Hepatocyte (in vitro differentiated cells): ENCODE measurements at regions not wholly inside any gene's neighbourhood (a gene's known extent, or its start where the extent isn't known, plus 50 kb on each side); places are given as distances from the start of the nearest gene placed in this dataset.
"Not testable (repeated sequence)": the region's sequence is repeated elsewhere in the genome, so short reads cannot be mapped to it uniquely, and the experiment has no call there.

ENCODE experiments used
- DNase-seq: peaks from one replicate; pipeline ENCODE4 v3.0.0-alpha.2; 2016; ENCODE audit warnings: low spot score
- H2AFZ ChIP-seq: fragments of 200-600 bp; sonication (generic); 2 replicates; pipeline ENCODE4 v1.6.0; 2016; ENCODE audit warnings: antibody characterized with exemption, mild to moderate bottlenecking
- H3K27ac ChIP-seq: fragments of 200-600 bp; sonication (generic); 2 replicates; pipeline ENCODE4 v1.5.1; 2016; ENCODE audit warnings: mild to moderate bottlenecking
- H3K27me3 ChIP-seq: fragments of 200-600 bp; sonication (generic); 2 replicates; pipeline ENCODE4 v1.6.1; 2016
- H3K36me3 ChIP-seq: fragments of 200-600 bp; sonication (generic); replicated peaks from 2 replicates; pipeline ENCODE4 v1.5.1; 2016; ENCODE audit warnings: low read depth; ENCODE audit not compliant: insufficient read depth
- H3K4me1 ChIP-seq: fragments of 200-600 bp; sonication (generic); 2 replicates; pipeline ENCODE4 v1.5.1; 2016; ENCODE audit warnings: mild to moderate bottlenecking, moderate library complexity; ENCODE audit not compliant: insufficient read depth
- H3K4me2 ChIP-seq: fragments of 200-600 bp; sonication (generic); 2 replicates; pipeline ENCODE4 v1.6.0; 2016
- H3K4me3 ChIP-seq: fragments of 200-600 bp; sonication (generic); 2 replicates; pipeline ENCODE4 v1.5.1; 2016; ENCODE audit warnings: mild to moderate bottlenecking
- H3K79me2 ChIP-seq: fragments of 200-600 bp; sonication (generic); 2 replicates; pipeline ENCODE4 v1.6.0; 2017; ENCODE audit warnings: mild to moderate bottlenecking
- H3K9me2 ChIP-seq: fragments of 200-600 bp; sonication (generic); replicated peaks from 2 replicates; pipeline ENCODE4 v1.6.0; 2017; ENCODE audit warnings: mild to moderate bottlenecking; ENCODE audit not compliant: insufficient read depth
- H3K9me3 ChIP-seq: fragments of 200-600 bp; sonication (generic); 2 replicates; pipeline ENCODE4 v1.5.1; 2016; ENCODE audit warnings: low read depth, mild to moderate bottlenecking
- H4K20me1 ChIP-seq: fragments of 200-600 bp; sonication (generic); 2 replicates; pipeline ENCODE4 v1.6.0; 2016; ENCODE audit warnings: mild to moderate bottlenecking; ENCODE audit not compliant: insufficient read depth, poor library complexity, severe bottlenecking
- EZH2 ChIP-seq: fragments of 200-600 bp; sonication (generic); IDR thresholded peaks from 2 replicates; pipeline ENCODE4 v1.6.1; 2016; ENCODE audit warnings: antibody characterized with exemption, mild to moderate bottlenecking, borderline replicate concordance
- EZH2phosphoT487 ChIP-seq: fragments of 200-600 bp; sonication (generic); IDR thresholded peaks from one replicate; pipeline ENCODE4 v1.6.1; 2018; ENCODE audit warnings: antibody characterized with exemption, mild to moderate bottlenecking, low read depth, moderate library complexity; ENCODE audit not compliant: unreplicated experiment, severe bottlenecking
- WGBS: methylation state at CpG from one replicate; pipeline ENCODE4 v1.1.6; 2016; ENCODE audit warnings: low lambda C conversion rate; ENCODE audit errors: missing lambda C conversion rate; 5-methylcytosine and 5-hydroxymethylcytosine counted together
- TF ChIP-seq, protein P1 (sequence below): fragments of 200-600 bp; sonication (generic); IDR thresholded peaks from 2 replicates; pipeline ENCODE4 v1.5.1; 2016; ENCODE audit warnings: antibody characterized with exemption, mild to moderate bottlenecking; ENCODE audit not compliant: poor library complexity

DNA sequence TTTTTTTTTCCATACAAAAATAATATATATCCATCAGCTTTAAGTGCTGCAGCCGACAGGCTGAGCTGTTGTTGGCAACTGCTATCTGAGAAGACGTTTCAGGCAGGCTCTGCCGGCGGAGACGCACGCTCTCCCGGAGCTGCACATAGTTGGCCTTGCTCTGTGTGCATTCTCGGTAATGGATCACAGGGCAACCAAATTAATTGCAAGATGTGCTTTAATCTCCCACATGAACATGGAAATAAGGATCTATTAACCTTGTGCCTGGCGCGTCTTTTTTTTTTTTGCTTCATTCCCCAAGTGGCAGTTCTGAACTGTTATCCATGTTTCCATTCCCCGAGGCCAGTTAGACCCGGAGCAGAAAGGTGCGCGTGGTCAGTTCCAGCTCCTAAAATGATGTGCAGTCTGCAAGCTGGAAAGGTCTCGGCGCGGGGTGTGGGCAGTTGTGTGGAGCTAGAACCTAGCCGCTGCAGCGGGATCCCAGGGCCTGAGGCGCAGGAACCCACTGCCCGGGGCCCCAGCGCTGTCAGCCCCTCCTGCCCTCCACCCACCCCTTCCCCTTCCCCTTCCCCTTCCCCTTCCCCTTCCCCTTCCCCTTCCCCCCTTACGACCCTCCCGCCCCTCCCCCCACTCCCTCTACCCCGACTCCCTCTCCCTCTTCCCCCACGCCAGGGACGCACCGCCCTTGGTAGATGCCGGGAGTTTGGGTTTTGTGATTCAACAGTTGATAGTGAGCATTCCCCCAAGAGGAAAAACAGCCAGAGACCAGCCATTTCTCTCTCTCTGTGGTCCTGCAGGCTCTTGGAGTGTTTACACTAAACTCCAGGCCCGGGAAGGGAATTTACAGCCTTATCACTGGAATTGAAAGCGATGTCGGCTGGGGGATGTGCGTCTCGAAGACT, 137.8 kb downstream of the CEP120 start:
- Histone ChIP-seq H2AFZ (peak overlapping the region; percentile 22), H3K79me2 (no peaks in the 10 kb centered on the region), H3K4me2 (peak overlapping the region; percentile 84), H3K4me3 (peak overlapping the region; percentile 10), H3K36me3 (no peaks in the 10 kb centered on the region), H3K4me1 (peaks cover 24% of the 10 kb centered on the region), H3K9me3 (no peaks in the 10 kb centered on the region), H4K20me1 (no peaks in the 10 kb centered on the region), H3K27me3 (peaks cover 6% of the 10 kb centered on the region), H3K9me2 (no peaks in the 10 kb centered on the region), H3K27ac (peak overlapping the region; percentile 89)
- no peak for TF ChIP-seq EZH2
- WGBS: 3% methylated on average over 30 of the region's 34 CpGs
- peak; percentile 63 for DNase-seq

DNA sequence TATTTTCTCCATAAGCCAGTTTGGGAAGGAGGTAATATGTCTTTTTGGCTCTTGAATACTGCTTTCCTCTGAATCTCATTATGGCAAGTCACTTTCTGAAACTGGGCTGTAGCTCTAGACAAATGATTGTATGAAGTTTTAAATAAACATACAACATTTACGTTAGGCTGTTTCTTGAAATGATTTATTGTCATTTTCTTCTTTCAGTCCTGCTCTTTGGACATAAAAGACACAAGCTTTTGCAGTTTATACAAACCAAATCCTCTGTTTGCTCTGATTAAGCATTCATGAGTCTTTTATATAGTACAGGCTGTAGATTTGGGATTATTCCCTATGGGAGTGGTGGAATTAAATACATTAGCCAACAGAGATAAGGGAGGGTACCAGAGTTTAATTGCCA, 139.7 kb downstream of the CEP120 start:
- H3K9me2 ChIP-seq: no peaks in the 10 kb centered on the region
- H4K20me1 ChIP-seq: no peaks in the 10 kb centered on the region
- no peak for DNase-seq
- 28% methylated on average over 1 of the region's 1 CpG for WGBS
- H3K4me2 ChIP-seq: peak overlapping the region; percentile 48
- no peak overlapping the region for H2AFZ ChIP-seq
- H3K36me3 ChIP-seq: no peaks in the 10 kb centered on the region
- H3K27me3 ChIP-seq: peaks cover 6% of the 10 kb centered on the region
- TF ChIP-seq EZH2 (no peak), EZH2phosphoT487 (no peak)
- TF ChIP-seq, protein P1, sequence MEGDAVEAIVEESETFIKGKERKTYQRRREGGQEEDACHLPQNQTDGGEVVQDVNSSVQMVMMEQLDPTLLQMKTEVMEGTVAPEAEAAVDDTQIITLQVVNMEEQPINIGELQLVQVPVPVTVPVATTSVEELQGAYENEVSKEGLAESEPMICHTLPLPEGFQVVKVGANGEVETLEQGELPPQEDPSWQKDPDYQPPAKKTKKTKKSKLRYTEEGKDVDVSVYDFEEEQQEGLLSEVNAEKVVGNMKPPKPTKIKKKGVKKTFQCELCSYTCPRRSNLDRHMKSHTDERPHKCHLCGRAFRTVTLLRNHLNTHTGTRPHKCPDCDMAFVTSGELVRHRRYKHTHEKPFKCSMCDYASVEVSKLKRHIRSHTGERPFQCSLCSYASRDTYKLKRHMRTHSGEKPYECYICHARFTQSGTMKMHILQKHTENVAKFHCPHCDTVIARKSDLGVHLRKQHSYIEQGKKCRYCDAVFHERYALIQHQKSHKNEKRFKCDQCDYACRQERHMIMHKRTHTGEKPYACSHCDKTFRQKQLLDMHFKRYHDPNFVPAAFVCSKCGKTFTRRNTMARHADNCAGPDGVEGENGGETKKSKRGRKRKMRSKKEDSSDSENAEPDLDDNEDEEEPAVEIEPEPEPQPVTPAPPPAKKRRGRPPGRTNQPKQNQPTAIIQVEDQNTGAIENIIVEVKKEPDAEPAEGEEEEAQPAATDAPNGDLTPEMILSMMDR: no peak
- H3K4me1 ChIP-seq: peaks cover 30% of the 10 kb centered on the region
- peak overlapping the region; percentile 64 for H3K27ac ChIP-seq
- no peaks in the 10 kb centered on the region for H3K79me2 ChIP-seq
- no peak overlapping the region for H3K4me3 ChIP-seq
- no peaks in the 10 kb centered on the region for H3K9me3 ChIP-seq

GRCh38 chr5:123283031-123283430, 140.2 kb downstream of the CEP120 start:
- H3K27ac ChIP-seq: peak overlapping the region; percentile 64
- no peaks in the 10 kb centered on the region for H3K79me2 ChIP-seq
- peak; percentile 15 for DNase-seq
- no peaks in the 10 kb centered on the region for H3K9me2 ChIP-seq
- WGBS: 32% methylated on average over 7 of the region's 7 CpGs
- no peaks in the 10 kb centered on the region for H4K20me1 ChIP-seq
- TF ChIP-seq, protein P1: no peak
- no peak for TF ChIP-seq EZH2
- TF ChIP-seq EZH2phosphoT487: no peak
- peak overlapping the region; percentile 48 for H3K4me2 ChIP-seq
- peaks cover 30% of the 10 kb centered on the region for H3K4me1 ChIP-seq
- peaks cover 6% of the 10 kb centered on the region for H3K27me3 ChIP-seq
- H3K9me3 ChIP-seq: no peaks in the 10 kb centered on the region
- H2AFZ ChIP-seq: no peak overlapping the region
- no peak overlapping the region for H3K4me3 ChIP-seq
- no peaks in the 10 kb centered on the region for H3K36me3 ChIP-seq

GRCh38 chr5:123282444-123282843, 140.8 kb downstream of the CEP120 start:
- peaks cover 6% of the 10 kb centered on the region for H3K27me3 ChIP-seq
- H3K9me3 ChIP-seq: no peaks in the 10 kb centered on the region
- no peak overlapping the region for H2AFZ ChIP-seq
- H3K79me2 ChIP-seq: no peaks in the 10 kb centered on the region
- H4K20me1 ChIP-seq: no peaks in the 10 kb centered on the region
- peaks cover 30% of the 10 kb centered on the region for H3K4me1 ChIP-seq
- H3K4me3 ChIP-seq: no peak overlapping the region
- DNase-seq: no peak
- H3K4me2 ChIP-seq: peak overlapping the region; percentile 48
- H3K36me3 ChIP-seq: no peaks in the 10 kb centered on the region
- TF ChIP-seq EZH2phosphoT487: no peak
- TF ChIP-seq, protein P1: no peak
- TF ChIP-seq EZH2: no peak
- WGBS: 84% methylated on average over 4 of the region's 4 CpGs
- H3K9me2 ChIP-seq: no peaks in the 10 kb centered on the region
- H3K27ac ChIP-seq: peak overlapping the region; percentile 64

DNA sequence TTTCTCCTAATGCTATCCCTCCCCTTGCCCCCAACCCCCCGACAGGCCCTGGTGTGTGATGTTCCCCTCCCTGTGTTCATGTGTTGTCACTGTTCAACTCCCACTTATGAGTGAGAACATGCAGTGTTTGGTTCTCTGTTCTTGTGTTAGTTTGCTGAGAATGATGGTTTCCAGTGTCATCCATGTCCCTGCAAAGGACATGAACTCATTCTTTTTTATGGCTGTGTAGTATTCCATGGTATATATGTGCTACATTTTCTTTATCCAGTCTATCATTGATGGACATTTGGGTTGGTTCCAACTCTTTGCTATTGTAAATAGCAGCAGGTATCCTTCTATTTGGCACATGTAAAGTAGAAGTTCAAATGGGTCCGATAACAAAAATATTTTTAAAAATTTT, 142.3 kb downstream of the CEP120 start:
- H3K27me3 ChIP-seq, H3K4me3 ChIP-seq, H4K20me1 ChIP-seq, DNase-seq, H3K79me2 ChIP-seq, H2AFZ ChIP-seq, H3K36me3 ChIP-seq, H3K9me2 ChIP-seq, H3K9me3 ChIP-seq, H3K4me2 ChIP-seq, H3K27ac ChIP-seq: not testable (repeated sequence)
- peaks cover 30% of the 10 kb centered on the region for H3K4me1 ChIP-seq
- WGBS: 95% methylated on average over 2 of the region's 2 CpGs
